Stimulated activated naive CD8-positive, alpha-beta T cell treated with anti-CD3 and anti-CD28 coated beads, Interleukin-15, Interleukin-2, amounts not matched to agents 100 ng/mL and 50 ng/mL, for 24 hours (primary cell): ENCODE measurements at regions not wholly inside any gene's neighbourhood (a gene's known extent, or its start where the extent isn't known, plus 50 kb on each side); places are given as distances from the start of the nearest gene placed in this dataset.

ENCODE experiments used
- H3K27ac Mint-ChIP-seq: one replicate; pipeline ENCODE4 v1.8.0; 2021; ENCODE audit warnings: mild to moderate bottlenecking, mixed read lengths
- H3K27me3 Mint-ChIP-seq: one replicate; pipeline ENCODE4 v1.8.0; 2021; ENCODE audit warnings: mixed read lengths
- H3K36me3 Mint-ChIP-seq: one replicate; pipeline ENCODE4 v1.8.0; 2021; ENCODE audit warnings: low read depth, mixed read lengths
- H3K4me1 Mint-ChIP-seq: one replicate; pipeline ENCODE4 v1.8.0; 2021; ENCODE audit warnings: low read depth, mixed read lengths
- H3K4me3 Mint-ChIP-seq: one replicate; pipeline ENCODE4 v1.8.0; 2021; ENCODE audit warnings: mild to moderate bottlenecking, mixed read lengths
- H3K9me3 Mint-ChIP-seq: one replicate; pipeline ENCODE4 v1.8.0; 2021; ENCODE audit warnings: mixed read lengths

- Mint-ChIP-seq H3K4me3 (no peak overlapping the region), H3K27me3 (peaks cover 10% of the 10 kb centered on the region), H3K27ac (no peak overlapping the region), H3K9me3 (no peaks in the 10 kb centered on the region), H3K4me1 (no peaks in the 10 kb centered on the region), H3K36me3 (no peaks in the 10 kb centered on the region)
Observed at GRCh38 chr3:59101231-59101736, 51.5 kb upstream of the CFAP20DC start.
